Spleen (tissue), 7 donors: ENCODE measurements at regions not wholly inside any gene's neighbourhood (a gene's known extent, or its start where the extent isn't known, plus 50 kb on each side); places are given as distances from the start of the nearest gene placed in this dataset.

Source experiments
- CTCF ChIP-seq, 11 experiments: fragments of 200-600 bp in 7 of 11; fragments of 450-650 bp in 4 of 11; sonication (generic) in 4 of 11; IDR thresholded peaks in 8 of 11; conservative IDR thresholded peaks in 3 of 11; 1 replicate in 7 of 11; 2 replicates in 4 of 11; pipeline versions ENCODE4 v1.4.0 to v1.8.0; 2016 to 2021; ENCODE audit warnings: antibody characterized with exemption in 11 of 11, inconsistent platforms in 4 of 11, mild to moderate bottlenecking in 1 of 11
- POLR2A ChIP-seq, 3 donors: fragments of 450-650 bp; IDR thresholded peaks; one replicate each; pipeline ENCODE4 v1.5.1; 2017; ENCODE audit warnings: antibody characterized with exemption in 3 of 3, mild to moderate bottlenecking in 1 of 3
- donor health status: DM: no; HTN: no; CAD: no; lungs with moderate emphysema.
- donor health status: DM: no; HTN: no; CAD: no.
- donor health status: DM: no; HTN: no; CAD: no.

GRCh38 chr1:10862743-10863335 is 66.4 kb upstream of the CASZ1 start:
- no peak for TF ChIP-seq CTCF (IDR thresholded peaks at IDR 0.05 in 8 of 11, conservative IDR thresholded peaks at IDR 0.05 in 3 of 11)
- TF ChIP-seq POLR2A (IDR thresholded peaks at IDR 0.05), result no peak
